Right lobe of liver (tissue), 4 donors: ENCODE measurements at regions not wholly inside any gene's neighbourhood (a gene's known extent, or its start where the extent isn't known, plus 50 kb on each side); places are given as distances from the start of the nearest gene placed in this dataset.

Source experiments
- POLR2A ChIP-seq: fragments of 450-650 bp; IDR thresholded peaks from one replicate; pipeline ENCODE4 v1.6.1; 2017; ENCODE audit warnings: antibody characterized with exemption, mild to moderate bottlenecking
- TF ChIP-seq, protein P1 (sequence below), 4 donors: fragments of 200-600 bp in 3 of 4; fragments of 450-650 bp in 1 of 4; IDR thresholded peaks; one replicate each; pipeline versions ENCODE4 v1.5.1 to v1.8.0; 2016 to 2022; ENCODE audit warnings: antibody characterized with exemption in 4 of 4, mild to moderate bottlenecking in 2 of 4
- donor health status: DM: no; HTN: no; CAD: no.
- donor health status: DM: no; HTN: no; CAD: no.
- donor health status: DM: no; HTN: yes; CAD: no.

- TF ChIP-seq POLR2A: no peak
- TF ChIP-seq, protein P1, sequence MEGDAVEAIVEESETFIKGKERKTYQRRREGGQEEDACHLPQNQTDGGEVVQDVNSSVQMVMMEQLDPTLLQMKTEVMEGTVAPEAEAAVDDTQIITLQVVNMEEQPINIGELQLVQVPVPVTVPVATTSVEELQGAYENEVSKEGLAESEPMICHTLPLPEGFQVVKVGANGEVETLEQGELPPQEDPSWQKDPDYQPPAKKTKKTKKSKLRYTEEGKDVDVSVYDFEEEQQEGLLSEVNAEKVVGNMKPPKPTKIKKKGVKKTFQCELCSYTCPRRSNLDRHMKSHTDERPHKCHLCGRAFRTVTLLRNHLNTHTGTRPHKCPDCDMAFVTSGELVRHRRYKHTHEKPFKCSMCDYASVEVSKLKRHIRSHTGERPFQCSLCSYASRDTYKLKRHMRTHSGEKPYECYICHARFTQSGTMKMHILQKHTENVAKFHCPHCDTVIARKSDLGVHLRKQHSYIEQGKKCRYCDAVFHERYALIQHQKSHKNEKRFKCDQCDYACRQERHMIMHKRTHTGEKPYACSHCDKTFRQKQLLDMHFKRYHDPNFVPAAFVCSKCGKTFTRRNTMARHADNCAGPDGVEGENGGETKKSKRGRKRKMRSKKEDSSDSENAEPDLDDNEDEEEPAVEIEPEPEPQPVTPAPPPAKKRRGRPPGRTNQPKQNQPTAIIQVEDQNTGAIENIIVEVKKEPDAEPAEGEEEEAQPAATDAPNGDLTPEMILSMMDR (IDR thresholded peaks at IDR 0.05): no peak
Measured at GRCh38 chr13:109516186-109516585, 270.2 kb downstream of the IRS2 start.
